HT1080 (cell line): ENCODE measurements at regions not wholly inside any gene's neighbourhood (a gene's known extent, or its start where the extent isn't known, plus 50 kb on each side); places are given as distances from the start of the nearest gene placed in this dataset.
A peak's percentile ranks its signal among the peaks of the same experiment; 100 is the strongest.

Experiments
- DNase-seq: peaks from one replicate; pipeline ENCODE4 v3.0.0-alpha.2; 2015; ENCODE audit warnings: low read depth

GRCh38 chr14:87175175-87175574 lies 817.8 kb downstream of the GALC start:
- no peak for DNase-seq

GRCh38 chr14:87171141-87171540 lies 821.8 kb downstream of the GALC start:
- no peak for DNase-seq

- no peak for DNase-seq
Measured at GRCh38 chr14:87170179-87170578, 822.8 kb downstream of the GALC start.

- DNase-seq = no peak
Measured at GRCh38 chr14:87169362-87169761, 823.6 kb downstream of the GALC start.

GRCh38 chr14:87161502-87161901 lies 831.5 kb downstream of the GALC start:
- DNase-seq = no peak

GRCh38 chr14:87160989-87161388 lies 832.0 kb downstream of the GALC start:
- no peak for DNase-seq

GRCh38 chr14:87158283-87158682 lies 834.7 kb downstream of the GALC start:
- DNase-seq = no peak

- no peak for DNase-seq
Measured at GRCh38 chr14:87156878-87157277, 836.1 kb downstream of the GALC start.

- DNase-seq = no peak
Measured at GRCh38 chr14:87155856-87156488, 837.0 kb downstream of the GALC start.

GRCh38 chr14:87153901-87154300 lies 839.1 kb downstream of the GALC start:
- no peak for DNase-seq

GRCh38 chr14:87153391-87153790 lies 839.6 kb downstream of the GALC start:
- no peak for DNase-seq

GRCh38 chr14:87152693-87153092 lies 840.3 kb downstream of the GALC start:
- DNase-seq = no peak

- peak; percentile 31 for DNase-seq
Measured at GRCh38 chr14:87149583-87150354, 843.2 kb downstream of the GALC start.

- no peak for DNase-seq
Measured at GRCh38 chr14:87148655-87149054, 844.3 kb downstream of the GALC start.

GRCh38 chr14:87142551-87143211 lies 850.3 kb downstream of the GALC start:
- no peak for DNase-seq

- no peak for DNase-seq
Measured at GRCh38 chr14:87141801-87142200, 851.2 kb downstream of the GALC start.

GRCh38 chr14:87139299-87139698 lies 853.7 kb downstream of the GALC start:
- no peak for DNase-seq

GRCh38 chr14:87133073-87133801 lies 859.7 kb downstream of the GALC start:
- DNase-seq = peak; percentile 93

- DNase-seq = peak; percentile 84
Measured at GRCh38 chr14:87131879-87132278, 861.1 kb downstream of the GALC start.

GRCh38 chr14:87122166-87122565 lies 870.8 kb downstream of the GALC start:
- DNase-seq = no peak

- DNase-seq = no peak
Measured at GRCh38 chr14:87121716-87122115, 871.3 kb downstream of the GALC start.

GRCh38 chr14:87115234-87115633 lies 877.7 kb downstream of the GALC start:
- no peak for DNase-seq
